Osteoblast (primary cell): ENCODE measurements at regions not wholly inside any gene's neighbourhood (a gene's known extent, or its start where the extent isn't known, plus 50 kb on each side); places are given as distances from the start of the nearest gene placed in this dataset.

Experiments
- DNase-seq: peaks from one replicate; pipeline ENCODE4 v3.0.0; 2011; ENCODE audit warnings: low spot score, mixed read lengths; ENCODE audit not compliant: insufficient read length; ENCODE audit errors: missing footprints
- H2AFZ ChIP-seq: 2 replicates; pipeline ENCODE4 v1.6.0; 2011; ENCODE audit warnings: mild to moderate bottlenecking, low read length
- H3K27ac ChIP-seq: 2 replicates; pipeline ENCODE4 v1.5.1; 2011; ENCODE audit warnings: mild to moderate bottlenecking, low read depth, low read length, moderate library complexity
- H3K27me3 ChIP-seq: 2 replicates; pipeline ENCODE4 v1.6.0; 2012; ENCODE audit warnings: mild to moderate bottlenecking, control low read depth, inconsistent platforms, low read length, moderate library complexity; ENCODE audit not compliant: insufficient read depth
- H3K36me3 ChIP-seq: 2 replicates; pipeline ENCODE4 v1.5.1; 2011; ENCODE audit warnings: mild to moderate bottlenecking, low read length, control low read depth, moderate library complexity; ENCODE audit not compliant: insufficient read depth
- H3K4me1 ChIP-seq: 2 replicates; pipeline ENCODE4 v1.5.1; 2011; ENCODE audit warnings: mild to moderate bottlenecking, low read length, control low read depth, moderate library complexity; ENCODE audit not compliant: insufficient read depth
- H3K4me2 ChIP-seq: 2 replicates; pipeline ENCODE4 v1.6.0; 2011; ENCODE audit warnings: mild to moderate bottlenecking, low read length; ENCODE audit not compliant: insufficient read depth
- H3K4me3 ChIP-seq: fragments of 200-600 bp; sonication (generic); 3 replicates; pipeline ENCODE4 v1.5.1; 2012; ENCODE audit warnings: mild to moderate bottlenecking, low read length, inconsistent platforms; ENCODE audit not compliant: insufficient read depth
- H3K79me2 ChIP-seq: 2 replicates; pipeline ENCODE4 v1.6.0; 2012; ENCODE audit warnings: mild to moderate bottlenecking, low read length, control low read depth, inconsistent platforms; ENCODE audit not compliant: insufficient read depth
- H3K9me3 ChIP-seq: 2 replicates; pipeline ENCODE4 v1.5.1; 2011; ENCODE audit warnings: low read depth, low read length, control low read depth
- H4K20me1 ChIP-seq: 2 replicates; pipeline ENCODE4 v1.6.0; 2012; ENCODE audit warnings: mild to moderate bottlenecking, low read length, control low read depth; ENCODE audit not compliant: insufficient read depth
- TF ChIP-seq, protein P1 (sequence below): IDR thresholded peaks from 2 replicates; pipeline ENCODE4 v1.5.1; 2011; ENCODE audit warnings: mild to moderate bottlenecking, low read depth, low read length, moderate library complexity; ENCODE audit errors: extremely low read depth

DNA sequence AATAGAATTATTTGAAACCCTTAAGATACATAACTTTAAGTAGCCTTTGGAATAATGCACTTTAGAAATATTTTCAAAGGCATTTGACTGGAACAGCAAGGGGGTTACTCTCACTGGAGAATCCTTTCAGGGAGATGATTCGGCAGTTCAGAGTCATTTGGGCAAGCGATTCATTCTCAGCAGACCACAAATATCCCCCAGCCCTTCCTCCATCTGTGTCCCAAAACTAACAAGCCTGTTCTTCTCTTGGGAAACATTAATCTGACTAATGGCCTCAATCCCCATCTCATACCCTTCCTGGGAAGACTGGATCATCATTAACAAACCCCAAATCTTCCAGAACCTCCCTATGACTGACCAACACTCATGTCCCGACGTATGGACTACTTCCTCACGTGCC, 65.8 kb upstream of the S1PR3 start:
- no peaks in the 10 kb centered on the region for H3K36me3 ChIP-seq
- no peak overlapping the region for H3K27ac ChIP-seq
- H3K4me1 ChIP-seq = no peaks in the 10 kb centered on the region
- H3K4me2 ChIP-seq = no peak overlapping the region
- no peaks in the 10 kb centered on the region for H3K79me2 ChIP-seq
- H3K9me3 ChIP-seq = no peaks in the 10 kb centered on the region
- no peaks in the 10 kb centered on the region for H3K27me3 ChIP-seq
- H3K4me3 ChIP-seq = no peak overlapping the region
- no peak overlapping the region for H2AFZ ChIP-seq
- TF ChIP-seq, protein P1, sequence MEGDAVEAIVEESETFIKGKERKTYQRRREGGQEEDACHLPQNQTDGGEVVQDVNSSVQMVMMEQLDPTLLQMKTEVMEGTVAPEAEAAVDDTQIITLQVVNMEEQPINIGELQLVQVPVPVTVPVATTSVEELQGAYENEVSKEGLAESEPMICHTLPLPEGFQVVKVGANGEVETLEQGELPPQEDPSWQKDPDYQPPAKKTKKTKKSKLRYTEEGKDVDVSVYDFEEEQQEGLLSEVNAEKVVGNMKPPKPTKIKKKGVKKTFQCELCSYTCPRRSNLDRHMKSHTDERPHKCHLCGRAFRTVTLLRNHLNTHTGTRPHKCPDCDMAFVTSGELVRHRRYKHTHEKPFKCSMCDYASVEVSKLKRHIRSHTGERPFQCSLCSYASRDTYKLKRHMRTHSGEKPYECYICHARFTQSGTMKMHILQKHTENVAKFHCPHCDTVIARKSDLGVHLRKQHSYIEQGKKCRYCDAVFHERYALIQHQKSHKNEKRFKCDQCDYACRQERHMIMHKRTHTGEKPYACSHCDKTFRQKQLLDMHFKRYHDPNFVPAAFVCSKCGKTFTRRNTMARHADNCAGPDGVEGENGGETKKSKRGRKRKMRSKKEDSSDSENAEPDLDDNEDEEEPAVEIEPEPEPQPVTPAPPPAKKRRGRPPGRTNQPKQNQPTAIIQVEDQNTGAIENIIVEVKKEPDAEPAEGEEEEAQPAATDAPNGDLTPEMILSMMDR = no peak
- H4K20me1 ChIP-seq = no peaks in the 10 kb centered on the region
- DNase-seq = peak; percentile 57

GRCh38 chr9:88926781-88927505, 64.3 kb upstream of the S1PR3 start:
- no peaks in the 10 kb centered on the region for H3K79me2 ChIP-seq
- TF ChIP-seq, protein P1 = no peak
- no peak overlapping the region for H3K4me3 ChIP-seq
- DNase-seq = peak; percentile 35
- H2AFZ ChIP-seq = no peak overlapping the region
- H3K9me3 ChIP-seq = no peaks in the 10 kb centered on the region
- H3K4me2 ChIP-seq = no peak overlapping the region
- H4K20me1 ChIP-seq = no peaks in the 10 kb centered on the region
- H3K4me1 ChIP-seq = no peaks in the 10 kb centered on the region
- H3K27ac ChIP-seq = no peak overlapping the region
- H3K36me3 ChIP-seq = no peaks in the 10 kb centered on the region
- no peaks in the 10 kb centered on the region for H3K27me3 ChIP-seq

DNA sequence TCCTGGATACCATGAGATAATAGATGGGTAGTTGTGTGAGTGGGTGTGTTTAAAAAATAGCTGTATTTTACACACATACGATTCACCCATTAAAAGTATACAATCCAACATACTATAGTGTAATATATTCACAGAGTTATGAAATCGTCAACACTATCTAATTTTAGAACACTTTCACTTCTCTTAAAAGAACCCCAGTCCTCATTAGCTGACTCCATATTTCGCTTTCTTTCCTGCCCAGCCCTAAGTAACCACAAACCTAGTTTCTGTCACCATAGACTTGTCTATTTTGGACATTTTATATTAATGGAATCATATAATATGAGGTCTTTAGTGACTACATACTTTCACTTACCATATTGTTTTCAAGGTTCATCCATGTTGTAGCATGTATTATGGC, 63.8 kb upstream of the S1PR3 start:
- Histone ChIP-seq H3K79me2 (no peaks in the 10 kb centered on the region), H3K36me3 (no peaks in the 10 kb centered on the region), H3K4me1 (no peaks in the 10 kb centered on the region), H3K4me3 (no peak overlapping the region), H4K20me1 (no peaks in the 10 kb centered on the region), H3K4me2 (no peak overlapping the region), H3K9me3 (no peaks in the 10 kb centered on the region), H2AFZ (no peak overlapping the region), H3K27ac (no peak overlapping the region), H3K27me3 (no peaks in the 10 kb centered on the region)
- TF ChIP-seq, protein P1 = no peak
- DNase-seq = no peak

GRCh38 chr9:88930716-88931115, 60.6 kb upstream of the S1PR3 start:
- no peak for DNase-seq
- Histone ChIP-seq H2AFZ (no peak overlapping the region), H3K79me2 (no peaks in the 10 kb centered on the region), H3K4me1 (no peaks in the 10 kb centered on the region), H3K36me3 (no peaks in the 10 kb centered on the region), H3K9me3 (no peaks in the 10 kb centered on the region), H3K4me3 (no peak overlapping the region), H3K27me3 (no peaks in the 10 kb centered on the region), H4K20me1 (no peaks in the 10 kb centered on the region), H3K27ac (no peak overlapping the region), H3K4me2 (no peak overlapping the region)
- TF ChIP-seq, protein P1 = no peak
